PC-9 (cell line): ENCODE measurements at regions not wholly inside any gene's neighbourhood (a gene's known extent, or its start where the extent isn't known, plus 50 kb on each side); places are given as distances from the start of the nearest gene placed in this dataset.

ENCODE experiments used
- CTCF ChIP-seq: fragments of 200-600 bp; sonication (generic); conservative IDR thresholded peaks from 2 replicates; pipeline ENCODE4 v1.6.1; 2017; ENCODE audit warnings: mixed run types, antibody characterized with exemption, mild to moderate bottlenecking, moderate library complexity
- EZH2 ChIP-seq: fragments of 200-600 bp; sonication (generic); IDR thresholded peaks from 2 replicates; pipeline ENCODE4 v1.8.0; 2017; ENCODE audit warnings: antibody characterized with exemption, low read depth

GRCh38 chr3:73187328-73187727, 125.9 kb downstream of the EBLN2 start:
- TF ChIP-seq CTCF (no peak), EZH2 (no peak)
